ENCODE measurements at regions not wholly inside any gene's neighbourhood (a gene's known extent, or its start where the extent isn't known, plus 50 kb on each side); places are given as distances from the start of the nearest gene placed in this dataset.

GRCh38 chr10:131679926-131680325 lies 220.9 kb upstream of the PPP2R2D start:
- no peak for TF ChIP-seq CTCF (IDR thresholded peaks at IDR 0.05)
- Histone ChIP-seq H3K4me3 (no peak overlapping the region), H3K36me3 (no peaks in the 10 kb centered on the region), H3K4me1 (no peaks in the 10 kb centered on the region), H3K27ac (no peak overlapping the region), H3K9me3 (peaks cover 0 to 10% (median 7%) of the 10 kb centered on the region in 3 donors), H3K27me3 (peaks cover 0 to 13% of the 10 kb centered on the region in 2 donors)
- DNase-seq, result no peak
- intact Hi-C loops (cut with DNase I; ENCODE audit: low total_unique reads), result no loop called here

GRCh38 chr10:131681122-131681521 lies 219.7 kb upstream of the PPP2R2D start:
- no peak for DNase-seq
- Histone ChIP-seq H3K9me3 (peaks cover 0 to 10% (median 7%) of the 10 kb centered on the region in 3 donors), H3K4me1 (no peaks in the 10 kb centered on the region), H3K36me3 (no peaks in the 10 kb centered on the region), H3K4me3 (no peak overlapping the region), H3K27me3 (peaks cover 0 to 13% of the 10 kb centered on the region in 2 donors), H3K27ac (no peak overlapping the region)
- no peak for TF ChIP-seq CTCF (IDR thresholded peaks at IDR 0.05)
- intact Hi-C loops (cut with DNase I; ENCODE audit: low total_unique reads), result no loop called here

- no peaks in the 10 kb centered on the region for H3K36me3 ChIP-seq
- H3K4me3 ChIP-seq, result no peak overlapping the region
- H3K4me1 ChIP-seq, result no peaks in the 10 kb centered on the region
- H3K27me3 ChIP-seq, result peaks cover 0 to 12% of the 10 kb centered on the region in 2 donors
- no peak for TF ChIP-seq CTCF (IDR thresholded peaks at IDR 0.05)
- DNase-seq, result no peak
- intact Hi-C loops (cut with DNase I; ENCODE audit: low total_unique reads), result no loop called here
- H3K9me3 ChIP-seq, result peaks cover 0 to 10% (median 7%) of the 10 kb centered on the region in 3 donors
- no peak overlapping the region for H3K27ac ChIP-seq
Observed at GRCh38 chr10:131681656-131682055, 219.2 kb upstream of the PPP2R2D start.

GRCh38 chr10:131682271-131682962 lies 218.4 kb upstream of the PPP2R2D start:
- H3K9me3 ChIP-seq, result peaks cover 0 to 10% (median 7%) of the 10 kb centered on the region in 3 donors
- H3K4me3 ChIP-seq, result no peak overlapping the region
- H3K27me3 ChIP-seq, result peaks cover 0 to 4% of the 10 kb centered on the region in 2 donors
- H3K4me1 ChIP-seq, result no peaks in the 10 kb centered on the region
- no peak for TF ChIP-seq CTCF (IDR thresholded peaks at IDR 0.05)
- no peak for DNase-seq
- intact Hi-C loops (cut with DNase I; ENCODE audit: low total_unique reads), result no loop called here
- no peak overlapping the region for H3K27ac ChIP-seq
- no peaks in the 10 kb centered on the region for H3K36me3 ChIP-seq

- Histone ChIP-seq H3K36me3 (no peaks in the 10 kb centered on the region), H3K9me3 (peaks cover 0 to 8% (median 1%) of the 10 kb centered on the region in 3 donors), H3K4me1 (no peaks in the 10 kb centered on the region), H3K4me3 (no peak overlapping the region), H3K27me3 (peaks cover 0 to 4% of the 10 kb centered on the region in 2 donors), H3K27ac (no peak overlapping the region)
- TF ChIP-seq CTCF (IDR thresholded peaks at IDR 0.05), result no peak
- no peak for DNase-seq
- intact Hi-C loops (cut with DNase I; ENCODE audit: low total_unique reads), result no loop called here
Observed at GRCh38 chr10:131683281-131683861, 217.4 kb upstream of the PPP2R2D start.

Measured in tibial artery (tissue), 4 donors.